22Rv1 (cell line): ENCODE measurements at regions not wholly inside any gene's neighbourhood (a gene's known extent, or its start where the extent isn't known, plus 50 kb on each side); places are given as distances from the start of the nearest gene placed in this dataset.

ENCODE experiments used
- CTCF ChIP-seq: fragments of 450-650 bp; IDR thresholded peaks from 2 replicates; pipeline ENCODE4 v1.5.1; 2017; ENCODE audit warnings: mild to moderate bottlenecking
- ZFX ChIP-seq: fragments of 450-650 bp; IDR thresholded peaks from 2 replicates; pipeline ENCODE4 v1.6.1; 2017; ENCODE audit warnings: antibody characterized with exemption, borderline replicate concordance

DNA sequence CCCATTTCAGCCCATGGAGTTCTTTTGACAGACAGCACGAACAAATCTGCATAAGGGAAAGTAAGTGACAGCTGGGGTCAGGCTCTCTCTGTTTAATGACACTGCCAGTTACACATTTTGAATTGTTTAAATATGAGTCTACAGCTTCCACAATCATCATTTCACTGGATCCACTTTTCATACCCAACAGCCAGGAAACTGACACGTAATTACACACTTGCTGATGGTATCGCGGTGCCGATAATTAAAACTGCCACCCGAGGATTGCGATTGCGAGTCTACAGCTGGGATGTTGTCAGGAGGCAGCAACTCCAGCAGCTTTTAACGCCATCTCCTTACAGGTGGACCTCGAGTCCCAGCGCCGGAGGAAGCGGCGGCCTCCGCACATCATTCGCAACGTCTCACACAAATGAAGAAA, 230.8 kb upstream of the MGMT start:
- TF ChIP-seq CTCF, result no peak
- TF ChIP-seq ZFX, result no peak
